Stimulated activated CD4-positive, alpha-beta T cell treated with anti-CD3 and anti-CD28 coated beads, TNF-alpha, amount 100 ng/mL, for 24 hours (primary cell): ENCODE measurements at regions not wholly inside any gene's neighbourhood (a gene's known extent, or its start where the extent isn't known, plus 50 kb on each side); places are given as distances from the start of the nearest gene placed in this dataset.
"Not testable (repeated sequence)": the region's sequence is repeated elsewhere in the genome, so short reads cannot be mapped to it uniquely, and the experiment has no call there.

ENCODE experiments used
- DNase-seq, 3 experiments: peaks; one replicate each; pipeline ENCODE4 v3.0.0-alpha.2; 2020; ENCODE audit warnings: low read depth in 3 of 3

DNA sequence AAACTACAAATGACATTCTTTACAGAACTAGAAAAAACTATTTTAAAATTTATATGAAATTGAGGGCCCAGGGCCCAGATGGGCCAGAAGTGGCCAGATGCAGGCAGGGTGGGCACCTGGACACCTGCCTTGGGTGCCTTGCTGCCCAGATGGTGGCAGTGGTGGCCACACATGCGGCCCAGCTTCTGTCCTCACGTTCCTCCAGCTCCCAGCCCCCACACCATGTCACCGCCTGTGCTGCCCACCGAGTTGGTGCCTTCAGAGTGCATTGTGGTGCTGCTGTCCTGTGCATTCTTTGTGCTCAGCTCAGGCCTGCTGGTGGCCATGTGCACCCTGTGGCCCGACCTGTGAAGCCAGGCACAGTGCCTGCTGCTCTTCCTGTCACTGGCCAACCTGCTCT is 216.8 kb upstream of the CXADR start:
- DNase-seq = no peak

DNA sequence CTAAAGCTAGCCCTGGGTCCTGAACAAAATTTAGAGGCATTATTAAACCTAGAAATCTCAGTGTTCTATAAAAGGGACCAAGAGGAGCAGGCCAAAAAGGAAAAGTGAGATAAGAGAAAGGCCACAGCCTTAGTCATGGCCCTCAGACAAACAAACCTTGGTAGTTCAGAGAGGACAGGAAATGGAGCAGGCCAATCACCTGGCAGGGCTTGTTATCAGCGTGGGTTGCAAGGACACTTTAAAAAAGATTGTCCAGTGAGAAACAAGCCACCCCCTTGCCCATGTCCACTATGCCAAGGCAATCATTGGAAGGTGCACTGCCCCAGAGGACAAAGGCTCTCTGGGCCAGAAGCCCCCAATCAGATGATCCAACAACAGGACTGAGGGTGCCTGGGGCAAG is 213.3 kb upstream of the CXADR start:
- DNase-seq = not testable (repeated sequence)

DNA sequence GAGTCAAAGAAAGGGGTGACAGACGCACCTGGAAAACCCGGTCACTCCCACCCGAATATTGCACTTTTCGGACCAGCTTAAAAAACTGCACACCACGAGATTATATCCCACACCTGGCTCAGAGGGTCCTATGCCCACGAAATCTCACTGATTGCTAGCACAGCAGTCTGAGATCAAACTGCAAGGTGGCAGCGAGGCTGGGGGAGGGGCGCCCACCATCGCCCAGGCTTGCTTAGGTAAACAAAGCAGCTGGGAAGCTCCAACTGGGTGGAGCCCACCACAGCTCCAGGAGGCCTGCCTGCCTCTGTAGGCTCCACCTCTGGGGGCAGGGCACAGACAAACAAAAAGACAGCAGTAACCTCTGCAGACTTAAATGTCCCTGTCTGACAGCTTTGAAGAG is 185.1 kb upstream of the CXADR start:
- DNase-seq = not testable (repeated sequence)

DNA sequence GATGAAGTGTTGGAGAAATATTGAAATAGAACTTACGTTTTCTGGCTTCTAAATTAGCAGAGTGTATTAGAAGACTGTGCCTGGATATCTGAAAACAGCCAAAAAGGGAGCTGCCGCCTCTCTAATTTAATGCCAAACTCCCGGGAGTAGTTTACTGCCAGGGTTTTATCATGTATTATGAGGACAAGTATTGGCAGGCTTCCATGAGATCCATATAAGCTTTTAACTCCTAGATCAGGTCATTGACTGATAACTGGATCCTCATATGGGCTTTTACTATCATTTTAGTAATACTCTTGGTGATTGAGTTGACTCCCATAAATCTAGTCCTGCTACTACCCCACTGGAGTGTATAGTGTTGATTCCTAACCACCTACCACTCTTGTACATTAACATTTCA is 178.4 kb upstream of the CXADR start:
- DNase-seq = no peak

DNA sequence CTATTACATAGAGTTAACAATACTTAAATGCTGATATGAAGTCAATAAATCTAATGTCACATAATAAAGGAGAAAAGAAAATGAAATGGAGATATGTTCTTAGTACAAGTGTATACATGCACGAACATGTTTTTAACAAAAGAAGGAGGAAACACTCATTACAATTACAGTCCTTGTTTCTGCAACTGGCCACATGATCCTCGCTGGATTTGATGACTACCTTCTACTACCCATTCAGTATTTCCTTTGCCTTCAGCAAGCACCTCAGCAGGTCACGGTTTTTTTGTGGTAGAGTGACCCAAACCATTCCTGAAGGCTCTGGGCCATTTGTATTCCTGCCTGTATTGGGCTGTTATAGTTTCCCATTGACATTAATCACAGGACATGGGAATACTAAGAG is 172.8 kb upstream of the CXADR start:
- DNase-seq = no peak

DNA sequence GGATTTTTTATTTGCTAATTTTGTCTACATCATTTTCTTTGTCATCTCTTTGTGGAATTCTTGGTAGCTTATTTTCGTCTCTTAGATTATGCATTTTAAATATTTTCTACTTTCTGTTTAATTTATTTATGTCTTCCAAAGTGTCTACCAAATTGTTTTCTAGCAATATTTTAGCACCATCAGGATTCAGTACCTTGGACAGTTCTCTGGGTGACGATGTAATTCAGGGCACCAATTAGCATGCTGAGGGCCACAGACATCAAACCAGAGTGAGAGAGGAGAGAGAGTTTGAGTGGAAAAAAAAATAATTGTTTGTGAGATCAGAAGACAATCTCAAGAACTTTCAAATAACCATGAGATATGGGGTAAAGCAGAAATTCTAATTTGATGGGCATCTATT is 169.8 kb upstream of the CXADR start:
- no peak for DNase-seq

DNA sequence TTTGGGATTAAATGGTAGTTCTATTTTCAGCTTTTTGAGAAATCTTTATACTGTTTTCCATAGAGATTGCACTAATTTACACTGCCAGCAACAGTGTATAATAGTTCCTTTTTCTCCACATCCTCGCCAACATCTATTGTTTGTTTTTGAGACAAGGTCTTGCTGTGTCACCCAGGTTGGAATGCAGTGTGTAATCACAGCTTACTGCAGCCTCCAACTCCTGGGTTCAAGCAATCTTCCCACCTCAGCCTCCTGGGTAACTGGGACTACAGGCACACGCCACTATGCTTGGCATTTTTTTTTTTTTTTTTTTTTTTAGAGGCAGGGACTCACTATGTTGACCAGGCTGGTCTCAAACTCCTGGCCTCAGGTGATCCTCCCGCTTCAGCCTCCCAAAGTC is 164.5 kb upstream of the CXADR start:
- no peak for DNase-seq

DNA sequence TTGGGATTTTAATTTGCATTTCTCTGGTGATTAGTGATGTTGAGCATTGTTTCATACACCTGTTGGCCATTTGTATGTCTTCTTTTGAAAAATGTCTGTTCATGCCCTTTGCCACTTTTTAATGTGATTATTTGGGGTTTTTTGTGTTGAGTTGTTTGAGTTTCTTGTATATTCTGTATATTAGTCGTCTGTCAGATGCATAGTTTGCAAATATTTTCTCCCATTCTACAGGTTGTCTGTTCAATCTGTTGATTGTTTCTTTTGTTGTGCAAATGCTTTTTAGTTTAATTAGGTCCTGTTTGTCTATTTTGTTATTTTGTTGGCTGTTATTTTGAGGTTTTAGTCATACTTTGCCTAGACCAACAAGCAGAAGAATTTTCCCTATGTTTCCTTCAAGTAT is 164.0 kb upstream of the CXADR start:
- no peak for DNase-seq

DNA sequence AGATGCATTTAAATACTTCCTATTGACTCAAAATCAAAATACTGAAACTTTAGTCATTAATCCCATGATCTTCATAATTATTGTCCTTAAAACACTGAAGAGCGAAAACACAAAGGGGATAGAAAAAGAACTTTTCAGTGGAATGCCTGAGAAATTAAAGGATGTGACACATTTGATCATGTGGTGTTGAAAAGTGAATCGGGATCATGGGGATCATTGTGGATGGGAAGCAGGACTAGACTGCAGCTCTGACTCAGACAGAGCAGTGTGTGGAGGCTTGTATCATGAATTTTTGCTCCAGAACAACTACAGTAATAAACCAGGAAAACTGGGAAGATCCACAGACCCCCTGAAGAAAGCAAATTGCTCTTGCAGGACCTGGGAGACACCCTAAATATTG is 161.1 kb upstream of the CXADR start:
- DNase-seq = no peak

DNA sequence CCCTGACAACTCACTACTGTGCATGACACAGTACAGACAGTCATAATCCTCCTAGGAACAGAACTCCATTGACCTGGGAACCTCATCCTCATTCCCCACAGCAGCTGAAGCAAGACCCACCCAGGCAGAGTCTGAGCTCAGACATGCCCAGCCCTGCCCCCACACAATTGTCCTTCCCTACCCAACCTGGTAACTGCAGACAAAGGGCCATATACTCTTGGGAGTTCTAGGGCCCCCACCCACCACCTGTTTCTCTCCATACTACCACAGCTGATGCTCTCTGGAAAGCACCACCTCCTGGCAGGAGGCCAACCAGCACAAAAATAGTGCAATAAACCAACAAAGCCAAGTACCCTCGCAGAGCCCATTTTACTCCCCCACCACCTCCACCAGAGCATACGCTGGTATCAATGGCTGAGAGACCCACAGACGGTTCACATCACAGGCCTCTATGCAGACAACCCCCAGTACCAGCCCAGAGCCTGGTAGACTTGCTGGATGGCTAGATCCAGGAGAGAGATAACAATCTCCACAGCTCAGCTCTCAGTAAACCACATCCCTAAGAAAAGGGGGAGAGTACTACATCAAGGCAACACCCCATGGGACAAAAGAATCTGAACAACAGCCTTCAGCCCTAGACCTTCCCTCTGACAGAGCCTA is 159.7 kb upstream of the CXADR start:
- DNase-seq = no peak

DNA sequence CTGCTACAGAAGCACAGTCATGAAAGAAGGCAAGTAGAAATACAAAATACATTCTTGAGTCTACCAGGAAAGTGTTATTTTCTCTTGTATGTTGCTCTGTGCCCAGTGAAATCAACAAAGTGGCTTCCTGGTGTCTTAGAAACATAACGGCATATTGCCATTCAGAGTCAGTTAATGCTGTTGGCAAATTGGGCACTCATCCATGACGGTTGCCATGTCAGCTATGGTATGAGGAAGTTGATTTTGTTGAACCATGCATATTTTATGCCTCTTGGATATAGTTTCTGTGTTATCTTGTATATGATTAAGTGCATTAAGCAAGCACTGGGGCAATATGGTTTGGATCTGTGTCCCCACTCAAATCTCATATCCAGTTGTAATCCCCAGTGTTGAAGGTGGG is 153.1 kb upstream of the CXADR start:
- no peak for DNase-seq

DNA sequence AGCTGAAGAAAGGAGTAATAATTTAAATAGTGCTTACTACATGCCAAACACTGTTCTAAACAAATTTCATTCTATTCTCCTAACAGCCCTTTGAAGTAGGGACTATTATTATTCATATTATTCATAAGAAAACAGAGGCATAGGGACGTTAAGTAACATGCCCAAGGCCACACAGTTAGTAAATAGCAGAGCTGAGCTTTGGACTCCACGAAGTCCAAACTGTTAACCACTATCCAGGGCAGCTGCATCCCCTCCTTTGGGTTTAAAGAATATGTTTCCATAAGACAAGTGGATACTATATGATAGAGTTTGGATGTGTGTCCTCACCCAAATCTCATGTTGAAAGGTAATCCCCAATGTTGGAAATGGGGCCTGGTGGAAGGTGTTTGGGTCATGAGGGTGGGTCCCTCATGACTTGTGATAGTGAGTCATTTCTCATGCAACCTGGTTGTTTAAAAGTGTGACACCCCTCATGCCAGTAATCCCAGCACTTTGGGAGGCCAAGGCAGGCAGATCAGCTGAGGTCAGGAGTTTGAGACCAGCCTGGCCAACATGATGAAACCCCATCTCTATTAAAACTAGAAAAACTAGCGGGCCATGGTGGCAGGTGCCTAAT is 144.0 kb upstream of the CXADR start:
- DNase-seq = no peak

DNA sequence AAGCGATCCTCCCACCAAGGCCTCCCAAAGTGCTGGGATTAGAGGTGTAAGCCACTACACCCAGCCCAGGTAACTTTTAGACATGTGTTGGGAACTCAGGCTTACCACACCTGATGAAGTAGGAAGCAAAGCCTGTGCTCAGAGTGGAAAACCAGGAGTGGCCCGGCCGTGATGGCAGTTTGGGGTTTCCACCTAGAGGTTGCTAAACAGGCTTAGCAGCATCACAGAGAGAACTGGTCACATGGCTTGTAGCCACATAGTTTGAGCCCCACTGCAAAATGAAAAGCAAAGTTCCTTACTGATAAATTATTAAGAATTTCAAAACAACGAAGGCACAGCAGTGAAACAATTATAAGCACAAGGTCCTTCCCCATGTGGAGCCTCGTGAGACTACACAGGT is 142.6 kb upstream of the CXADR start:
- DNase-seq = no peak

DNA sequence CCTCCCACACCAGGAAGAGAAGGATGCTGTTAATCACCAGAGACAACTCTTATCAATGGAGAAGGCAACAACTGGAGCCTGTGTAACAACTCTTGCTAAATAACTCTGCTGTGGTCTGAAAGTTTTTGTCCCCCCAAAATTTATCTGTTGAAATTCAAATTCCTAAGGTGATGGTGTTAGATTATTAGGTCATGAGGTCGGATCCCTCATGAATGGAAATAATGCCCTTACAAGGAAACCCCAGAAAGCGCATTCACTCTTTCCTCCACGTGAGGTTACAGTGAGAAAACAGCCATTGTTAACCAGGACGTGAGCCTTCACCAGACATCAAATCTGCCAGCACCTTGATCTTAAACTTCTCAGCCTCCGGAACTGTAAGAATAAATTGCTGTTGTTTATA is 141.9 kb upstream of the CXADR start:
- no peak for DNase-seq

DNA sequence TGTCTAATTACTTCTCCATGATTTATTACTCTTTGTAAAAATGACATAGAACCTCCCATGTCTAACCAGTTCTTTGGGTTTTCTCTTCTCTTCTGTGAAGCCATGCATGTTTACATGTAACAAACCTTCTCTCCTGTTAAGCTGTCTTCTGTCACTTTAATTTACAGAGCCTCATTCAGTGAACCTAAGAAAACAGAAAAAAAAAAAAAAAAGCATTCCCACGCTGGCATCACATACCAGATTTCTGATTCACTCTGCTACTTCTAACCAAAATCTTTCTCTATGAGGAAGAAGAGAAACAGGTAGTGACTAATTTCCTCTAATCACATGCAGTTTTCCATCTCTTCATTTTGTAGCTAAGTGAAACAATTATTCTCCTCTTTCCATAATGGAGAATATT is 141.4 kb upstream of the CXADR start:
- no peak for DNase-seq

DNA sequence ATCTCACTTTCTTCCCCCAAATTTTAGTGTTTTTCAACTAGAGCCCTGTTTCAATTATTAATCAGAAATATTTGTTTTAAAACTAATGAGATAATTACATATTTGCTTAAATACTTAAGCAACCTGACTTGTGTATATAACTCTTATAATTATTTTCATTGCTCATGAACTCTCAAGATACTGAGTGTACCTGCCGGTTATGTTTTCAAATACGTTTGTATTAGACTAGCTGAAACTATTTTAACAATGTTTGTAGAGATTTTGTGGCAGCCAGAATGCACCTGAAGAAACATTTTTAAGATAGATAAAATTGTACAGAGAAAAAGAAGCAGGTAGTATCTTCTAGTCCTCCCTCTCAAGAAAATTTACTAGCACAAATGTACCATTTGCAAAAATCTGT is 140.6 kb upstream of the CXADR start:
- DNase-seq = no peak

DNA sequence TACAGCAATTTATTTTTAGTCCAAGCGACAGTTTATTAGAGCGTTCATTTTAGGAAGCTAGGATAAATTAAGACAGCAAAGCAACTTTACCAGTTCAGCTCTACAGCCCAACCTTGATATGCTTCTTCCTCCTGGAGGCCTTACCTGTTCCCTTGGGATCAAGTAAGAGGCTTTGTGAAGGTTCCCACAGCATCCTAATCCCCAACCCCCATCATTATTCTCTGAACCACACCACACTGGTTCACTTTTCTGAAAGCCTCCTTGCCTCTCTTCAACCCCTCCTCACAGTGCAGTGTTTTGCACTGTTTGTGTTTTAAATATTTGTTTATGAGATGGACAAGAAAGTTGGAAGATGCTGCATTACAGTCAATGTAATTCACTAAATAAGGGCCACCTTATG is 126.3 kb upstream of the CXADR start:
- no peak for DNase-seq

DNA sequence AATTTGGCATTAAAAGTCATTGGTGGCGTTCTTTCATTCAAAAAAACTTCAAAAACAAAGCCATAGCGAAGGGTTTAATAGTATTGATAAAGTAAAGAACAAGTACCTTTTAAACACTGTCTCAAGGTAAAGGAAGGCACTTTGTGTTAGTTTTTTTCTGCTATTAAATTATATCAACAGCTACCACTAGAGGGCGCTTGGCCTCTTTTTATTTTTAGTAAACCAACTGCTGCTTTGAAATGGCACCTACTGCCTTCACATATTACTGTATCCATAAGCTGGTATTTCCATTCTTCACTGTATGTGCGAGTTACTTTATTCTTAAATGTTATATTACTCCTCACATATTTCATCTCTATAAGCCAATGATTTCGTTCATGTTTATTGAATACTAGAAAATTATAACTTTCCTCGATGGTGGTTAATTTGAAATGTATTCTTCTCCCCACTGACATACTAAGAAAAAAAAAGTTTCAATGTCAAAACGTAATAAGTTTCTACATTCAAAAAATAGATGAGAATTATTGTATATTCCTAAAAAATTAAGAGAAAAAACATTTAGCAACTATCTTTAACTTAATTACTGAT is 125.7 kb upstream of the CXADR start:
- DNase-seq = peak; percentile 4 to 34 (median 5)

DNA sequence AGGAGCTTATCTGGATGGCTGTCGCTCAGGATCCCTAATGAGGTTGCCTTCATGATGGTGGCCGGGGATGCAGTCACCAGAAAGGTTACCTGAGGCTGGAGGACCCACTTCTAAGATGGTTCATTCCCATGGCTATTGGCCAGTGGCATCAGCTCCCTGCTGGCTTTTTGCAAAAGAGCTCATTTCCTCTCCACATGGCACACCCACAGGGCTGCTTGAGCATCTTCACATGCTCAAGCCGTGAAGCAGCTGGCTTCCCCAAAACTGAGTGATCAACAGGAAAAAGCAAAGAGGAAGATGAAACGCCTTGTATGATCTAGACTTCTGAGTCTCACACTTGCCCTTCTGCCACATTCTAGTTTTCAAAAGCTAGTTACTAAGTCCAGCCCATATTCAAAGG is 124.6 kb upstream of the CXADR start:
- no peak for DNase-seq

DNA sequence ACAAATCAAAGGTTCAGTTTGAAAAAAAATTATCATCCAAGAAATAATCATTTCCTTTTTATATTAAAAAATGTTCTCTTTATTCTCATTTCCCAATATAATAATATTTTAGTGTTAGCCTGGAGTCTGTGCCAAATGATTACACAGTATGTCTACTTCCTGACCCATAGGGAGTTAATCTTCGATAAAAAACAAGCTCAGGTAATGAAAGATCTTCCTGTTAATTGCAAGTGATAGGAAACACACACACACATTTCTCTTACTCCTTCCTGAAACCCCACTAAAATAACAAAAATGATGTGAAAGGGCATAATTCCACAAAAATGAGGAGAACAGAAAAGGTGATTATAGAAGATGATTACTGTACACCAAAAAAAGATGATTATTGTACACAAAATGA is 123.5 kb upstream of the CXADR start:
- DNase-seq = no peak

DNA sequence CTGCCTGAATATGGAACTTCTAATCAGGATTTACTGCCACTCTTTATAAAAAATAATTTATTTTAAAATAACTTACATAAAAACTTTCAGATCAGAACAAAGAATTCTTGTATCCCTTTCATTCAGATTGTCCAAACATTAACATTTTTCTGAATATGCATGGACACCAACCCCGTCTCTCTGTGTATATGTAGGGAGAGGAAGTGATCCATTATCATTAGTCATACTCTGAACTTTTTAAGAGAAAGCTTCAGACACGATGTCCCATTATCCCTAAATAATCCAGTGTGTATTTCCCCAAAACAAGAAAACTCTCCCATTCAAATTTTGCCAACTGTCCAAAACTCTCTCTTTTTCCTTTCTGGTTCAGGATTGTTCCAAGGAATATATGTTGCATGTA is 122.3 kb upstream of the CXADR start:
- no peak for DNase-seq

DNA sequence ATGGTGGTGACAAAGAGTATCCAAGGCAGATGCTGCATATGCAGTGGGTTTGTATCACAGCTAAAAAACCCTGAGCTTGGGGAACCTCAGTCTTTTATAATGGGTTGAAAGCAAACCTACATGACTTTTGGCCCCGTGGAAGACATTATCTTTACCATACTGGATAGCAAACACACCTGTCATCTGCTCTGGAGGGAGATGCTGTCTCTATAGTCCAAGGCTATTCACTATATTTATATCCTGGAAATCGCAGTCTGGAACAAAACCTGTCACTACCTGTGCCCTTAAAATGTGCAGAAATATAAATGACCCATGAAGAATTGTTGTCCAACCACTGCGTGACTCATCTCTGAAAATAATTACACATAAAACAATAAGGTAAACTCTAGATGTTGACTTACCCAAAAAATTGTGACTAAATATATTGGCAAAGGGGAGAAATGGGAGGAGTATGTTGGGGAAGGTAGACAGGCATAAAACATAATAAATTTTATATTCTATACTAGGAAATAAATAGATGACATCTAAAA is 121.0 kb upstream of the CXADR start:
- DNase-seq = no peak

DNA sequence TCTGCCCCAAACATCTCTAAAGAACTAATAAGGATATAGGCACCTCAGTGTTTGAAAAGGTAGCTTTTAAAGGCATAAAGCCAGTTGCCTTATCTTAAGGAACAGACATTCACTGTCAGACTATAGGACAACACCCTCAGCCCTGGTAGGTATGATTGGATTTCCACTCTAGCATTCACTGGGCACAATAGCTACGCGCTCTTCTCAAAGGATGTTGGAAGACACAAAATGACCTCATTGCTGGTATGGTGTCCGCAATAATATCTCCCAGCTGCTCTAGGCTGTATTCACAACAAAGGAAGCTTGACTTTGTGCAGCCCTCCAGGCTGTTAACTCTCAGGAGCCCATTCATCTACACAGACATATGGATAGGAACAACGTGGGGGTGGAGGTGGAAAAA is 119.4 kb upstream of the CXADR start:
- no peak for DNase-seq

DNA sequence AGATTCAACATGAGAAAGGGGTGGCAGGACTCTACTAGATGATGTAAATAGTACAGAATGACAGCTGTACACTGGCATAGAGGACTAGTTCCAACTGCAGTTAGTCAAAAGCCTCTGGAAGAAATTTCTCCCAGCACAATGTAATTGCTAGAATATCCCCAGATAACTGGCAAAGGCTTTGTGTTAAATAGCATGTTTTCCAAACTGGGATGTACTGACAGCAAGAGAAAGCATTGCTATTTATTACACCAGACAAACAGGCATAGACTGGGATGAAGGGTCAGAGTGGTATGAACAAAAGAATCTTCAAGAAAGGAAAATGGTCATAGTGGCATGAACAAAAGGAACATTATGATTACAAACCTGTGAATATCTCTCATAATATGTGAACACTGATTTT is 115.9 kb upstream of the CXADR start:
- no peak for DNase-seq
